MCF 10A (cell line): ENCODE measurements at regions not wholly inside any gene's neighbourhood (a gene's known extent, or its start where the extent isn't known, plus 50 kb on each side); places are given as distances from the start of the nearest gene placed in this dataset.

ENCODE experiments used
- BruUV-seq: library from RNA; stranded (reverse); fragments of 400-500 nt; replicated peaks from 2 replicates; lab custom pipeline; 2021; lab: Mats Ljungman, UMichigan
- CTCF ChIA-PET: fragments of 300-600 bp; sonication (Branson Sonifier 250); formaldehyde crosslinking; extraction: SDS; loops from one replicate; lab custom pipeline; 2021; ENCODE audit warnings: antibody characterized with exemption, inconsistent platforms; lab: Yijun Ruan, JAX
- POLR2A ChIA-PET: fragments of 300-600, 350-650 bp; sonication (Branson Sonifier 250); formaldehyde crosslinking; extraction: SDS; loops from one replicate; lab custom pipeline; 2020; ENCODE audit warnings: antibody characterized with exemption, inconsistent platforms; lab: Yijun Ruan, JAX
- DNase-seq: peaks from one replicate; pipeline ENCODE4 v3.0.0-alpha.2; 2018; ENCODE audit not compliant: unreplicated experiment
- H3K27ac Mint-ChIP-seq: one replicate; pipeline ENCODE4 v1.8.0; 2022; ENCODE audit warnings: mild to moderate bottlenecking, low read depth, mixed read lengths; ENCODE audit not compliant: unreplicated experiment
- H3K27me3 Mint-ChIP-seq: one replicate; pipeline ENCODE4 v1.8.0; 2022; ENCODE audit warnings: mixed read lengths; ENCODE audit not compliant: insufficient read depth, unreplicated experiment
- H3K36me3 Mint-ChIP-seq: one replicate; pipeline ENCODE4 v1.8.0; 2022; ENCODE audit warnings: mild to moderate bottlenecking, moderate library complexity, mixed read lengths; ENCODE audit not compliant: insufficient read depth, unreplicated experiment
- H3K4me1 Mint-ChIP-seq: one replicate; pipeline ENCODE4 v1.8.0; 2022; ENCODE audit warnings: mixed read lengths; ENCODE audit not compliant: insufficient read depth, unreplicated experiment
- H3K4me3 Mint-ChIP-seq: one replicate; pipeline ENCODE4 v1.8.0; 2022; ENCODE audit warnings: mild to moderate bottlenecking, moderate library complexity, mixed read lengths; ENCODE audit not compliant: unreplicated experiment
- H3K9me3 Mint-ChIP-seq: one replicate; pipeline ENCODE4 v1.8.0; 2022; ENCODE audit warnings: mixed read lengths; ENCODE audit not compliant: unreplicated experiment
- CTCF ChIP-seq: fragments of 200-600 bp; IDR thresholded peaks from one replicate; pipeline ENCODE4 v1.8.0; 2022; ENCODE audit warnings: antibody characterized with exemption, mild to moderate bottlenecking; ENCODE audit not compliant: unreplicated experiment
- intact Hi-C: fragments of 100-400 bp; cut with micrococcal nuclease; formaldehyde crosslinking; loops from 2 replicates; pipeline ENCODE4 v1.14.1; 2022

- CTCF ChIA-PET = no interaction called here
- no TSS peak for BruUV-seq
- TF ChIP-seq CTCF = no peak
- no peaks in the 10 kb centered on the region for H3K4me1 Mint-ChIP-seq
- no peak overlapping the region for H3K4me3 Mint-ChIP-seq
- POLR2A ChIA-PET = interaction anchor here (0.6 kb wide), 1 partner anchor 314 kb away, joined by 6 read pairs; no protein-coding TSS in a partner anchor
- H3K27ac Mint-ChIP-seq = no peak overlapping the region
- intact Hi-C loops = no loop called here
- no peaks in the 10 kb centered on the region for H3K27me3 Mint-ChIP-seq
- no peak for DNase-seq
- peaks cover 17% of the 10 kb centered on the region for H3K9me3 Mint-ChIP-seq
- H3K36me3 Mint-ChIP-seq = no peaks in the 10 kb centered on the region
Observed at GRCh38 chr1:170247751-170248521, 102.2 kb downstream of the NTMT2 start.

DNA sequence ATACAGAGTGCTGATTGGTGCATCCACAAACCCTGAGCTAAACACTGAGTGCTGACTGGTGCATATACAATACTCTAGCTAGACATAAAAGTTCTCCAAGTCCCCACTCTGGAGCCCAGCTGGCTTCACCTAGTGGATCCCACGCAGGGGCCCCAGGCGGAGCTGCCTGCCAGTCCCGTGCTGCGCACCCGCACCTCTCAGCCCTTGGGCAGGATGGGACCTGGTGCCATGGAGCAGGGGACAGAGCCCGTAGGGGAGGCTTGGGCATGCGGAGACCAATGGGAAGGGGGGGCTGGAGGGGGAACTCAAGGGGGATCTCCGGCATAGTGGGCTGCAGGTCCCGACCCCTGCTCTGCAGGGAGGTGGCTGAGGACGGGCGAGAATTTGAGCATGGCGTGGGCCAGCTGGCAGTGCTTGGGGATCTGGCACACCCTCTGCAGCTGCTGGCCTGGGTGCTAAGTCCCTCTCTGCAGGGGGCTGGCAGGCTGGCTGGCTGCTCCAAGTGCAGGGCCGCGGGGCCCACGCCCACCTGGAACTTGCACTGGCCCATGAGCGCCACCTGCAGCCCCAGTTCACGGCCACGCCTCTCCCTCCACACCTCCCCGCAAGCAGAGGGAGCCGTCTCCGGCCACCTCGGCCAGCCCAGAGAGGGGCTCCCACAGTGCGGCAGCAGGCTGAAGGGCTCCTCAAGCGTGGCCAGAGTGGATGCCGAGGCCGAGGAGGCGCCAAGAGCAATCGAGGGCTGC lies 104.9 kb downstream of the NTMT2 start:
- Mint-ChIP-seq H3K4me1 (no peaks in the 10 kb centered on the region), H3K27me3 (no peaks in the 10 kb centered on the region), H3K4me3 (no peak overlapping the region), H3K36me3 (no peaks in the 10 kb centered on the region), H3K27ac (no peak overlapping the region), H3K9me3 (peaks cover 28% of the 10 kb centered on the region)
- no TSS peak for BruUV-seq
- ChIA-PET CTCF (interaction anchor here (0.5 kb wide), 2 partner anchors 323 to 1109 kb away, joined by 4 to 7 read pairs; no protein-coding TSS in a partner anchor), POLR2A (no interaction called here)
- intact Hi-C loops = no loop called here
- TF ChIP-seq CTCF = no peak
- no peak for DNase-seq

GRCh38 chr1:170252851-170253579 lies 107.3 kb downstream of the NTMT2 start:
- TF ChIP-seq CTCF = no peak
- no peaks in the 10 kb centered on the region for H3K36me3 Mint-ChIP-seq
- DNase-seq = no peak
- peaks cover 28% of the 10 kb centered on the region for H3K9me3 Mint-ChIP-seq
- ChIA-PET POLR2A (no interaction called here), CTCF (no interaction called here)
- H3K4me3 Mint-ChIP-seq = no peak overlapping the region
- no TSS peak for BruUV-seq
- H3K27ac Mint-ChIP-seq = no peak overlapping the region
- H3K4me1 Mint-ChIP-seq = no peaks in the 10 kb centered on the region
- no peaks in the 10 kb centered on the region for H3K27me3 Mint-ChIP-seq
- intact Hi-C loops = no loop called here

DNA sequence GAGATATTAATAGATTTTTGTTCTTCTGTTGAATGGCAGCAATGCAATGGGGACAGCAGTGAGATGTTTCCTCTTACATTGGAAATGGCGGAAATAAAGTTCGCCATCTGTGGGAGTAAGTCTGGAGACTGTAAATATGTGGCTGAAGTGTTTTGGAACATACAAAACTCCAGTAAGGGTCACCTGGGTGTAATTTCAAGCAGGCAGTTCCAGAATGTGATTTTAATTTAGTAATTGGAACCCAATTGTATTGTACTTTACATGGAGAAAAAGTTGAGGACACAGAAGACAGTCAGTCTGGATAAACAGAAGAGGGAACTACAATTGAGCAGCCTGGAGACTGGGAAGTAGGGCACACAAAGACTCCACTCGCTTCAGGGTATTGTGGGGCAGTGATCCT lies 108.6 kb downstream of the NTMT2 start:
- no TSS peak for BruUV-seq
- H3K4me1 Mint-ChIP-seq = no peaks in the 10 kb centered on the region
- POLR2A ChIA-PET = no interaction called here
- no peak for DNase-seq
- H3K36me3 Mint-ChIP-seq = no peaks in the 10 kb centered on the region
- peaks cover 22% of the 10 kb centered on the region for H3K9me3 Mint-ChIP-seq
- no peaks in the 10 kb centered on the region for H3K27me3 Mint-ChIP-seq
- CTCF ChIA-PET = no interaction called here
- intact Hi-C loops = no loop called here
- TF ChIP-seq CTCF = no peak
- no peak overlapping the region for H3K27ac Mint-ChIP-seq
- H3K4me3 Mint-ChIP-seq = no peak overlapping the region
